GM12891 (cell line): ENCODE measurements at regions not wholly inside any gene's neighbourhood (a gene's known extent, or its start where the extent isn't known, plus 50 kb on each side); places are given as distances from the start of the nearest gene placed in this dataset.

ENCODE experiments used
- PAX5 ChIP-seq: IDR thresholded peaks from 2 replicates; pipeline ENCODE4 v1.6.1; 2011; ENCODE audit warnings: low read length, moderate library complexity, mild to moderate bottlenecking; ENCODE audit not compliant: insufficient read depth, severe bottlenecking
- POLR2A ChIP-seq: IDR thresholded peaks from 2 replicates; pipeline ENCODE4 v1.6.1; 2011; ENCODE audit warnings: low read depth, low read length, control low read depth
- POLR2AphosphoS5 ChIP-seq: IDR thresholded peaks from 2 replicates; pipeline ENCODE4 v1.6.1; 2011; ENCODE audit warnings: low read depth, low read length, control low read depth
- POU2F2 ChIP-seq: IDR thresholded peaks from 2 replicates; pipeline ENCODE4 v1.6.1; 2011; ENCODE audit warnings: low read depth, mild to moderate bottlenecking, control low read depth, low read length, moderate library complexity
- SPI1 ChIP-seq: IDR thresholded peaks from 2 replicates; pipeline ENCODE4 v1.6.1; 2011; ENCODE audit warnings: low read depth, low read length, control low read depth

DNA sequence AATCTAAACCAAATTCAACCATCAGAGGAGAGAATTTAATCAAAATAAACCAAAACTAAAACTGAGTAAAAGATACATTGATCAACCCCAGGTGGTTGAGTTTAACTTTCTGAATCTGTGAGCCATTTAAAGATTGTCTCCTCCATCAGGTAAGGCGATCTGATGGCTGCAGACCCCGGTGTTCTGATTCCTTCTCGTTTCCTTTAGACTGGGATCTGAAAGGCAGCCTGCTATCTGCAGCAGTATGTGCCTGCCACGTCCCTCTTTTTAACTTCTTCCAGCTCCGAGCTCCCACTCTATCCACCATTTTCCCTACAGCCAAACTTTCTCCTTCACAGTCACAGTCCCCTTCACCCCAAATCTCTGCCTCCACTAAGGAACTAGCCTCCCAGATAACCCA is 66.1 kb upstream of the ARHGAP32 start:
- TF ChIP-seq POLR2AphosphoS5 (no peak), POLR2A (no peak), SPI1 (no peak), PAX5 (no peak), POU2F2 (no peak)
